GM12872 (cell line): ENCODE measurements at regions not wholly inside any gene's neighbourhood (a gene's known extent, or its start where the extent isn't known, plus 50 kb on each side); places are given as distances from the start of the nearest gene placed in this dataset.
A peak's percentile ranks its signal among the peaks of the same experiment; 100 is the strongest.

Experiments
- TF ChIP-seq, protein P1 (sequence below): IDR thresholded peaks from 3 replicates; pipeline ENCODE4 v1.5.1; 2011; ENCODE audit warnings: low read depth, mild to moderate bottlenecking, low read length, moderate library complexity; ENCODE audit not compliant: insufficient read depth

DNA sequence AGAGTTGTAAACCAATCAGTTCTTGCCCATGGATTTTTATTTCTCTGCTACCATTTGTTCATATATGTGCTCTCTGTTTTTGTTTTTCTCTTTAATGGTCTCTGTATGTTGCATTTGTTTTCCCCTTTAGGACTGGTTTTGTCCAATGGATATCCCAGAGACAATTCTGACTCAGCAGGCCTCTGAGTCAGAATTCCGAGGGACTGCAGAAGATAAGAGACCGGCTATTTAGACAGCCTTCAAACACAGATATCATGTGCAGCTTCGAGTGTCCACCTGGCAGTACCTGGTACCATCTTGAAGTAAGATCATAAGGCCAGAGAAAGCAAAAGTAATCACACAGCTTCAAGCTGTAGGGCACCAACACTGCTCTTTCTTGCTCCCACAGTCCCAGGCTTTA lies 125.5 kb downstream of the ELOVL4 start:
- TF ChIP-seq, protein P1, sequence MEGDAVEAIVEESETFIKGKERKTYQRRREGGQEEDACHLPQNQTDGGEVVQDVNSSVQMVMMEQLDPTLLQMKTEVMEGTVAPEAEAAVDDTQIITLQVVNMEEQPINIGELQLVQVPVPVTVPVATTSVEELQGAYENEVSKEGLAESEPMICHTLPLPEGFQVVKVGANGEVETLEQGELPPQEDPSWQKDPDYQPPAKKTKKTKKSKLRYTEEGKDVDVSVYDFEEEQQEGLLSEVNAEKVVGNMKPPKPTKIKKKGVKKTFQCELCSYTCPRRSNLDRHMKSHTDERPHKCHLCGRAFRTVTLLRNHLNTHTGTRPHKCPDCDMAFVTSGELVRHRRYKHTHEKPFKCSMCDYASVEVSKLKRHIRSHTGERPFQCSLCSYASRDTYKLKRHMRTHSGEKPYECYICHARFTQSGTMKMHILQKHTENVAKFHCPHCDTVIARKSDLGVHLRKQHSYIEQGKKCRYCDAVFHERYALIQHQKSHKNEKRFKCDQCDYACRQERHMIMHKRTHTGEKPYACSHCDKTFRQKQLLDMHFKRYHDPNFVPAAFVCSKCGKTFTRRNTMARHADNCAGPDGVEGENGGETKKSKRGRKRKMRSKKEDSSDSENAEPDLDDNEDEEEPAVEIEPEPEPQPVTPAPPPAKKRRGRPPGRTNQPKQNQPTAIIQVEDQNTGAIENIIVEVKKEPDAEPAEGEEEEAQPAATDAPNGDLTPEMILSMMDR: no peak

DNA sequence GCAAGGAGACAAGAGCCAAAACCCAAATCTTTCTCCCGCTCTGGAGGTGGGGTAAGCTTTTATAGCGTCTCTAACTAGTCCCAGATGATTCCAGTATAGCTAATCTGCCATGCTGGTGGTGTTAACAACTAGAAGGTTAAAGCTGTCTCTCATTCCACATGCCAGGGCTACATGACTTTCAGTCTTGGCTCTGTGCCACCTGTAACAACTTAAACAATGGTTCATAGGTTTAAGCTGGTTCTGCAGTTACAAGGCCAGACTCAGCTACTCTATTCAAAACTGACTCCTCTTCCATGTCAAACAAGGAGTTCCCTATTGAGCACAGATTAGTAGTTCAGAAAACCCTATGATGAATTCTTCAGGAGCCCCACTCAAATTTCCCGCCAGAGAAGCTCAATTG lies 128.9 kb downstream of the ELOVL4 start:
- TF ChIP-seq, protein P1: no peak

DNA sequence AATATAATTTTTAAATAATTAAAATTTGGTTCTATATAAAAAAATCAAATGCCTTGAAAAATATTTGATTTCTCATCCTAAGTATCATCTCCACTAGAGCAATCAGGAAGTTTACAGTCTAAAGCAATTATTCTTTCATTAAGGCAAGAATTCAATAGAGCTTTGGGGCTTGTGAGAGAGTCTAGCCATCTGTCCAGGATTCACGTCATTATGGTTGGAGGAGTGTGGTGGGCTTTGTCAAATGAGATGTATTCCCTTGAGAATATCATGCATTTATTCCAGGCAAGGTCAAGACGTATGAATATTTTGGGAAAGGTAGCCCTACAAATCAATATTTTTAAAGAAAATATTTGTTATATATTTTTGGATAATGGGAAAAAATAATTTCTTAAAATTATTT lies 132.4 kb downstream of the ELOVL4 start:
- TF ChIP-seq, protein P1: no peak

DNA sequence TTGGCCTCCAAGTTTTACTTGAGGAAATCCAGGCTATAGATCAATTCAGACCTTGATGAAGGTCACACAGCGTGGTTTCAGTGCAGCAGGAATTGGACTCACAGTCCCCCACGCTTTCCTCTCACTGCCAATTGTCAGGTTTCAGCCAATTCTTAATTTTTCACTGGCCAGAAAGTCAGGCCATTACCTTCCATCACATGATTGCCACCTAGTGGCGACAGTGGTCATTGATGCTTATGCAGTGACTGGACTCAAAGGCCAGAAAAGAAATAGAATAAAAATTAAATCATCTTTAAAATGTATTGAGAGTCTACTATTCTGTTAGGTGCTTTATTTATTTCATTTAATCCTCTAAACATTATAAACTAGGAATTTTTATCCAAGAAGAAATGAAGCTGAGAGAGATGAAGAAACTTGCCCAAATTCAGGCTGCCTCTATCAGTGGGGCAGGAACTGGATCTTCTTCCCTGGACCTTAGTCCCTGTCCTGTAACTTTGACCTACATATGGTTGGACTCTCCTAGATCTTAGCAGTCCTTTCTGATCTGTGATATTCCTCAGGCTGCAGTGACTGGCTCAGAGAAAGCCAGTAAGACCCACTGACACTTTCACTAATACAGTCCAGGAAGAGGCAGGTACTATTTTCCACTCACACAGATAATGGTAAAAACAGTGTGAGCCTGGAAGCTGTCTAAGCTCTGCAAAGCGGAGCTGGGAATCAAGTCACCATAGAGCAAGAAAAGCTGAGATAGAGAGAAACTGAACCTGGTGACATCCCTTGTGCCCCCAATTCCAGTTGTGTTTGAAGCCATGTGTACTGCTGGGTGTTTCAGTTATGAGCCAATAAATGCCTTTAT lies 133.3 kb downstream of the ELOVL4 start:
- TF ChIP-seq, protein P1: peak; percentile 75

DNA sequence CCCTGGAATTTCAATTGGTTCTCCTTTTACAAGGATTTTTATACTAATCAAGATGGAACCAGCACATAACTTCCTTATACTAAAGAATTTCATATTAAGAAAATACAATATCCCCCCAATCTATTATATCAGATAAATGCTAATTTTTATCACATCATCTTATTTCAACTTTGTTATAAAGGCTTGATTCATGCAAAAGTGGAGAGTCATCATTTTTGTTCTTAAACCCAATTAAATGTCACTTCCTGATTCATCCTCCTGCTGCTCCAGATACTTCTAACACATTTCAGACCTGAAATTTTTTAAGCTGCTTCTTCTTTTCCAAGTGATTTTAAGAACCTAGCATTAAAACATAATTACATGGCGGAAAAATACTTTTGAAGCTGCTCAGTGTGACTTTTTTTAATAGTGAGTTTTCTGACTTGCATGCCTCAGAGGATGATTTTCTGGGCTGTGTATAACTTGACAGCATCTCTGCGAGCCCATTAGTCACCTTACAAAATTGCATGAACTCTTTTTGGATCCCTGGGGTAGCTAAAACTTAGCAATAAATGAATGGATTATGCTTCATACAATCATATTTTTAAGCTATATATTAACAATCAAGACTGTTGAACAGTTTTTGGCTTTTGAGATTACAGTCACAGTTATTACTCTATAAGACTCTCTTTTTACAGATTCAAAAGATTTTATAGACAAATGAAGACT lies 134.1 kb downstream of the ELOVL4 start:
- TF ChIP-seq, protein P1: no peak

DNA sequence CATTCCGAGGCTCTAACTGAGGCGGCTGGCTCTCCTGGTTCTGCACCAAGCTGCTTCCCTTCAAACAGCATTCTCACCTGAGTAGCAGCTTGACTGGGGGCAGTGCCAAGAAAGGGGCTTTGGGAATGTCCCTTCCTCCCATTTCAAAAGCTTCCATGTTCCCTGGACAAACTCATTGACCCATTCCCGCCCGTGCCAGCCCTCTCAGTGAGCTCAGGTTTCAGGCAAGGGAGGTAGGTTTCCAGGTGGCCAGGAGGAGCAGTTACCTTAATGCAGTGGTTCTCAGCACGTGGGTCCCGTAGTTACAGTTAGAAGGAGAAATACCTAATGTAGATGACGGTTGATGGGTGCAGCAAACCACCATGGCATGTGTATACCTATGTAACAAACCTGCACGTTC lies 135.2 kb downstream of the ELOVL4 start:
- TF ChIP-seq, protein P1: no peak

DNA sequence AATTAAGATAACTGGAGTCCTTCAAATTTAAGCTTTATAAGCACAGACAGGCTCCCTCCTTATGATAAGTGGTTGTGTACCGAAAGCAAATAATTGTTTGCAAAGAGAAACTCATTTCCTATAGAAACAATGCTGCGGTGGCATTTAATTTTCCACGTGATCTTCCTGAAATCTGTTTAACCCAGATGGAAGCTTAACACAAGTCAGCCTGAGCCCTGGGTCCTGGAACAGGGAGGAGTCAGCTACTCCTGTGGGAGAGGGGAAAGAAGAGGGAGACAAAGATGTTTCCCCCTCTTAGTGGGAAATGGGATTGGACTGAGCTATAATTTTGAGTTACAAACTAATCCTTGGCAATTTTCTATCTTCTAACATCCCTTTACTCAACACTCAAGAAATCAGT lies 136.5 kb downstream of the ELOVL4 start:
- TF ChIP-seq, protein P1: no peak
